OCI-LY1 (cell line): ENCODE measurements at regions not wholly inside any gene's neighbourhood (a gene's known extent, or its start where the extent isn't known, plus 50 kb on each side); places are given as distances from the start of the nearest gene placed in this dataset.

Experiments
- CTCF ChIP-seq: fragments of 200-600 bp; sonication (generic), shearing (Covaris generic); IDR thresholded peaks from 2 replicates; pipeline ENCODE4 v1.5.1; 2017; ENCODE audit warnings: mild to moderate bottlenecking, antibody characterized with exemption, low read length, moderate library complexity, mixed read lengths
- EZH2 ChIP-seq: fragments of 200-600 bp; sonication (generic), shearing (Covaris generic); IDR thresholded peaks from 2 replicates; pipeline ENCODE4 v1.8.0; 2017; ENCODE audit warnings: borderline replicate concordance, mixed run types, mild to moderate bottlenecking, antibody characterized with exemption, low read length, moderate library complexity, mixed read lengths

- TF ChIP-seq CTCF (no peak), EZH2 (no peak)
Observed at GRCh38 chr16:59909262-59909661, 1175.1 kb upstream of the GOT2 start.
